ENCODE measurements at regions not wholly inside any gene's neighbourhood (a gene's known extent, or its start where the extent isn't known, plus 50 kb on each side); places are given as distances from the start of the nearest gene placed in this dataset.

GRCh38 chr7:113440173-113440572, 321.8 kb upstream of the SMIM30 start:
- TF ChIP-seq CTCF (IDR thresholded peaks at IDR 0.05), result no peak
- no peak for TF ChIP-seq EP300 (IDR thresholded peaks at IDR 0.05; ENCODE audit: low read depth)
- TF ChIP-seq POLR2AphosphoS5 (IDR thresholded peaks at IDR 0.05), result no peak
- TF ChIP-seq POLR2A (IDR thresholded peaks at IDR 0.05), result no peak

Measured in transverse colon (tissue), 4 donors.